GM21717 (cell line): ENCODE measurements at regions not wholly inside any gene's neighbourhood (a gene's known extent, or its start where the extent isn't known, plus 50 kb on each side); places are given as distances from the start of the nearest gene placed in this dataset.
"Not testable (repeated sequence)": the region's sequence is repeated elsewhere in the genome, so short reads cannot be mapped to it uniquely, and the experiment has no call there.

ENCODE experiments used
- ATAC-seq: cut with Tn5 transposase; IDR thresholded peaks from one replicate; pipeline ENCODE4 v1.9.1; 2021; ENCODE audit warnings: mild to moderate bottlenecking, moderate library complexity; ENCODE audit not compliant: unreplicated experiment

- no peak for ATAC-seq
These were observed 527.6 kb downstream of the DIPK2A start for GRCh38 chr3:144499001-144499930.

GRCh38 chr3:144501467-144501866, 529.8 kb downstream of the DIPK2A start:
- no peak for ATAC-seq

DNA sequence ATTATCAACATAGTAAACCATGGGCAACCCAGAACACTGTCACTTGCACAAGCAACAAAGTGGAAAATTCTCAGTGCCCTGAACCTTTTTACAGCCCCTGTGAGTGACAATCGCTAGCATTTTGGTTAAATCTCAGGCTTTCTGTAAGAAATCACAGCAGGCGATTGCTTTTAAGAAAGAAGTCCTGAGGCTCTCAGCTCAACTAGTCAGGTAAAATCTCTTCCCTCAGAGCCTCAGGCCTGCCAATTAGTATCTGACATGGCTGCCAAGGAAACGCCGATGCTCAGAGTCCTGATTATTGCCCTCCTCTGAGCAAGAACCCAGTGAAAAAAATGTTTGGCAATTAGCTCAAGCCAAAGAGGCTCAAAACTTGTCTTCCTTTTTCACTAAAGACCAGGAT, 530.8 kb downstream of the DIPK2A start:
- ATAC-seq, result no peak

DNA sequence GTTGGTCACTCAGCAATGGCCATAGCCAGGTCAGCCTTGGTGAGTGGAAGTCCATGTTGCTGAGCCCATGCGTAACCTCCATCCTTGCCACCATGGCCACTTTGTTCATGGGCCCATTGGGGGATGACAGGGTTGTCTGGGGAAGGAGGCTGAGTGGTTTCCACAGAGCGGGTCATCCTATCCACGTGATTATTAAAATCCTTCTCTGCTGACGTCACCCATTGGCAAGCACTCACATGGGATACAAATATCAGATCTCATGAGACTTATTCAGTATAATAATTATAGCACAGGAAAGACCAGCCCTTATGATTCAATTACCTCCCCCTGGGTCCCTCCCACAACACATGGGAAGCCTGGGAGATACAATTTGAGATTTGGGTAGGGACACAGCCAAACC, 534.8 kb downstream of the DIPK2A start:
- ATAC-seq, result not testable (repeated sequence)

DNA sequence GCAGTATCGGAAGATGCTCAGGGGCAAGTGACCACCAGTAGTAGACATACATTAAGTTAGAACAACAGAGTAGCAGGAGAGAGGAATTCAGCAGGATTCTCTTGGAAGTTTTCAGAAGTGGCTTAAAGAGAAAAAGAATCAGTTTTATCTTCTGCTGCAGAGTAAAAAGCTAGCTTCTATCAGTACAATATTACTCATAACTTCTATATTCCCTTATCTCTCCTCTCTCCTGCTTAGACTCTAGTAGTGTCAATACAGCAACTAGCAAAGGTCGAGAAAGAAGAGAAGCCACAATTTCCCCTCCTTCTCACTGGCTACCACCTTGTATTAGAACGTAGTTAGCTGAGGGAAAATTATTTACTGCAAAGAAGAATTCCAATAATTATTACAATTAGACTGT, 539.7 kb downstream of the DIPK2A start:
- ATAC-seq, result no peak

- no peak for ATAC-seq
These were observed 544.4 kb downstream of the DIPK2A start for GRCh38 chr3:144516026-144516425.

- no peak for ATAC-seq
These were observed 545.0 kb downstream of the DIPK2A start for GRCh38 chr3:144516589-144516988.

DNA sequence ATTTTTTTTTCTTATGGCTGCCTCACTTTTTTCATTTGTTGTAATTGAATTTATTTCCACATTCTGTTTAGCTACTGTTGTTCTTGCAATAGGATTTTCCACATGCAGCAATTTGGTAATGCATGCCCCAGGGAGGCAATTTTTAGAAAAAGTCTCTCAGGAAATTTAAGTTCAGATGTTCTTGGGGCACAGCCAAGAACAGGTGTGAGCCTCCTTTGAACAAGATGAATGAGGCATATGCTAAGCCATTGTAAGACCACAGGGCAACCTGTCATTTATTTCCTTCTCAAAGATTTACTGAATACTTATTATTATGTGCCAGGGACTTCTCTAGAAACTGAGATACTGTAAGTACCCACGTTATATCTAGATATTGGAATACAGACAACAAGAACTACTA, 549.5 kb downstream of the DIPK2A start:
- ATAC-seq, result no peak

DNA sequence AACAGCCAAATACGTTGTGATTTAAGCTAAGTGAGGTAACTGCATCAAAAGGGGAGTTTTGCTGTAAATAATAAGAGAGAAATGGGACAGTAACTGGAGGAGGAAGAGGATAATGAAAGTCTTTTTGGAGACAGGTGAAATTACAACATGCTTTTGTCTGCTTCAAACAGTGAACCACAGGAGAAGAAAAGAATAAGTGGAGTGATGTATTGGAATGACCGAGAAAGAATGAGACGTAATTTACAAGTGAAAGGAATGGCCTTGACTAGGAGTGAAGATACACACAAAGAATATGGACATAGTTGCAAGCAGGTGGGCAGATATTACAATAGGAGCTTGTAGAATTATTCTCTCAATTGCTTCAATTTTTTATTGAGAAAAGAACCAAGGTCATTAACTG, 550.8 kb downstream of the DIPK2A start:
- no peak for ATAC-seq

- ATAC-seq, result no peak
These were observed 551.8 kb downstream of the DIPK2A start for GRCh38 chr3:144523396-144523795.

DNA sequence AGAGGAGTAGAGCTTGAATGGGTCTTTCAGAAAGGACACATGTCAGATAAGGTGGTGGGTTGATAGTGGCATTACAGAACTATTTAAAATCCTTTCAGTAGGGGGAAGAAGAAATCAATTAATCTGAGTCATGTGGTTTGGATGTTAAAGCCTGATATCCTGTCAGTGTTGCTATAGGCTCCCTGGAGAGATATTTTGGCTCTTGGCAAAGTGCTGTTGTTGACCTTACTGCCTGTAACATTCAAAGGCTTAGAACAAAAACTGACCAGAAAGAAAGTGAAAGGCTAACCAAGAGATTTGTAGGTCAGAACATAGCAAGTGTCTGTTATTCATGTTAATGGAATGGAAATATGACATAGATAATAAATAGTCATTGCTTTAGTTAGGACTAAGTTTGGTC, 552.9 kb downstream of the DIPK2A start:
- no peak for ATAC-seq

DNA sequence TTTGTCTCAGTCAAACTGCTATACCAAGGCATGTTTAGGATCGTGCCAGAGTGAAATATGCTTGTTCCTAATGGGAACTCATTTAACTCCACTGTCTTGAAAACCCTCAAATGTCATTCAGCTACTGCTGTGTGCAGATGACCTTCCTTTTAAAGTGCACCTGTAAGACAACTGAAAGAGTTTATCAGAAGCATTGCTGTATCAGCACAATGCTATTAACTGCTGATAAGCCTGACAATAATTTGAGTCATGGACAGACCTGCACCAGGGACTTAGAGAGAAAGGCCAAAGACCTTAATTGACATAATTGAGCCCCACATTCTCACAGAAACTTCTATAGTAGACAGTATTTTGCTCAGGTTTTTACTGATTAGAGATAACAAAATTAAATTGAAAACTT, 557.9 kb downstream of the DIPK2A start:
- no peak for ATAC-seq

- no peak for ATAC-seq
These were observed 573.2 kb downstream of the DIPK2A start for GRCh38 chr3:144544871-144545270.

DNA sequence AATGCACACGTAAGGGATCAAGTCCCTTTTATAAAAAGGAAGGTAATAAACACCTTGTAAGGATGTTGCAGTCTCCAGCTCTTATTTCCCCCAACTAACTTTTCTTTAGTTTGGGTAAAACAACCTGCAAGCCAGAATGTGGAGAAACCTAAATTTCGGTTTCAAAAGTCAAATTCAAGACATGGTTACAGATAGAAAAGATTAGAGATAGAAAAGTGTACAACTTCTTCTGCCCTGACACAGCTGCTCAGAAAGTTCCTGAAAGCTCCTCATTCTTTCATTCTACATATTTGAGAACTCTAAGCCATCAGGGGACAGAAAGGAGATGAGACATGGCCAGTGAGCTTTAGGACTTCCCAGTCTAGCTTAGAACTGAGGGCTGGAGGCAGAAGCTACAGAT, 574.9 kb downstream of the DIPK2A start:
- ATAC-seq, result no peak

- no peak for ATAC-seq
These were observed 576.7 kb downstream of the DIPK2A start for GRCh38 chr3:144548346-144548745.

- no peak for ATAC-seq
These were observed 577.5 kb downstream of the DIPK2A start for GRCh38 chr3:144549166-144549565.

DNA sequence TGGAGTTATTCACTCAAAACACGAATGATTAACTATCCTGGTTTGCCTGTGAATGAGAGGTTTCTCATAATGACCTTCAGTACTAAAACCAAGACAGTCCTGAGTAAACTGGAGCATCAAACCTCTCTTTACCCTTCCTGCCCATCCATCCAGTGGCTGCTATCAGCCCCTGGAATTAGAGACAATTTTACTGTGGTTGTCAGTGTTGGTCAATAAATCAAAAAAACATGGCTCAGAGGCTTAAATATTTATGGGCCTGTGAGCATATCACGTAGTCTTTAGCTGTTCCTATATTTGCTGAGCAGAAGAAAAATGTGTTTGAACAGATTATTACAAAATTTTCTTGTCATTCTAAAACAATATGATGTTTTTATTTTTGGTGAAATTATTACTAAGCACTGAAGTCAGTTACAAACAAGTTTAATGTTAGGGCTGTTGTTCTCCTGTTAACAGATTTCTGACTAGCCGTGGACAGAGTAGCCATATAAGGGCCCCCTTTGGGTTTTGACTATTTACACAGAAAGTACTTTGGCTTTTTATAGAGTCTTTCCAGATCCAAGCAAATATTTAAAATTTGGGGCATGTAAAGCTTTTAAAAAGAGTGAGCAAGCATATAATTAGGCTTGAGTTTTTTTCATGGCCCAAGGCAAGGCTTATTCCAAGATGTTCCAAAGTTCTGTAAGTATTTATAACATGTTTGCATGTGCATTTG, 580.9 kb downstream of the DIPK2A start:
- ATAC-seq, result no peak

DNA sequence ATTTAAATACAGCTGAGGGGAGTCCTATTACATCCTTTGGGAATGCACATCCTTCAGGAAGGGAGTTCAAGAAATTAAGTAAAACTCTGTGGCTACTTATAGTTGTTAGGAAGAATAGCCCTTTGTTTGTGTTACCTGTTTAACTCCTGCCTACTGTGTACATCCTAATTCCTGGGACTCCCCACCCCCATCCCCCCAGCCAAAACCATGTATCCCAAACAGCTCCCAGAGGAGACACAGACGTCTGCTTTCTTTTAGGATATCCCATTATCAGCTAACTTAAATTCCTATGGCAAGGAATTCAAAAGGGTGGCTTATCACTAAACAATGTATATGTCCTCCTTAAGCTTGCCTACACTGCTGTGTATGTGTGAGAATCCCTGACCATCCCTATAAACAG, 581.7 kb downstream of the DIPK2A start:
- ATAC-seq, result no peak

DNA sequence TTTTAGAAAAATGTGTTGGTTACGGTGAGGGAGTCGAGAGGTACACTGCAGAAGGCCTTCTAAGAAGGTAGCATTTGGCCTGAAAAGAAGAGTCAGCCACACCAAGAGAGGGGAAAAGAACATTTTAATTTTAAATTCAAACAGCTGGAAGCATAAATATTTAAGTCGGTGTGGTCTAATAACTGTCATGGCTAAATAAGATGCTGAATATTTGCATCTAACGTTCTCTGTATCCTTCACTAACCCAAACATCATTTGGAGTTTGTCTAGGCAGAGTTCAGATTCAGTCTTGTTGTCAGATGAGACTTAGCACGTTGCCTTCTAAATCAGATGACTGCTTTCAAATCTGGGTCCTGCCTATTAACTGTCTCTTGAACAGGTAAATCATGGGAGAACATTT, 583.3 kb downstream of the DIPK2A start:
- no peak for ATAC-seq

DNA sequence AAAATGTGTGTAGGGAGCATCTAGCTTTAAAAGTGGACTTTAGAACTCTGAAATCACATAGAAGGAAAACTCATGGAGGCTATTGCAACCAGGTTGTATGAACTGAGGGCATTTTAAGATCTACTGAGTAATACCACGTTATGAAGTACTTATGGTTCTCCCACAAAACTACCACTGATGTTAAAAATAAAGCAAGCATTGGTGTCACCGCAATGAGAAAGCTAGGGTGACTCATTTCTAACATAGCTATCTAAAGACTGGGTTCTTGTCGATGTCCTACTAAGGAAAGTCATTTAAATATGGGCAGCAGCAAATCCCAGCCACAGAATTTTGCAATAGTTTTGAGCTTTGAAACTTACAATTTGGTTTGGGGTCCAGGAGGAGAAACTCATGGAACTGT, 584.8 kb downstream of the DIPK2A start:
- ATAC-seq, result peak; percentile 99

DNA sequence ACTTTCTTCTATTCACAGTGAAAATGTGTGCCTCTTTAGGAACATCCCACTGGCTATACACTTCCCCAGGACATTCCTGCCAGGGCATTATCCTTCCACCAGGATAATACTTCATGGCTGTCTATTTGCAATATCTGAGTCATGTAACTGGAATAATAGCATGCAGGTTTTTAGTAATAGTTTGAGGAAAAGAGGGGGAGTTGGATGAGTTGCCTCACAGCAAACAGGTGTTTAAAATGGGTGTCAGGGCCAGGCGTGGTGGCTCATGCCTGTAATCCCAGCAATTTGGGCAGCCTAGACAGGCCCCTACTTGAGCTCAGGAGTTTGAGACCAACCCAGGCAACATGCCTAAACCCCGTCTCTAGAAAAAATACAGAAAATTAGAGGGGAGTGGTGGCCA, 585.9 kb downstream of the DIPK2A start:
- ATAC-seq, result no peak

DNA sequence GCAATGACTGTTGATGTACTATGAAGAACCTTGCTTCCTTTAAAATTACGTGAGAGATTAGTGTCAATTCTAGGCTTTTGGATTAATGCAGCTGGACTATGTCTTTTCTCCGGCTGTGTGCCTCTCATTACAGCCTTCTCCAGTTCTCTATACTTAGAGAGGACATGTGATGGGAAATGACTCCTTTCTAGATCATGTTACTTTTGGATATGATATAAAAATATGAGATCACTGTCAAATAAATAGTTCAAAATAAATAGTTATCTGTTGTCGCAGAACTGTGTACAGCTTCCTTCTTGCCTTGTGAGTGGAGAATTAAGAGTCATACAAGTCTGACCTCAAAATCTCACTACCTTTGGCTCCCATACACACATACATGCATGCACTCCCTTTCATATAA, 592.4 kb downstream of the DIPK2A start:
- no peak for ATAC-seq
